Common myeloid progenitor, CD34-positive (primary cell): ENCODE measurements at regions not wholly inside any gene's neighbourhood (a gene's known extent, or its start where the extent isn't known, plus 50 kb on each side); places are given as distances from the start of the nearest gene placed in this dataset.

ENCODE experiments used
- CTCF ChIA-PET: fragments of 350-600 bp; sonication (Branson Sonifier 250); formaldehyde crosslinking; loops from one replicate; lab custom pipeline; 2021; ENCODE audit warnings: antibody characterized with exemption; lab: Charles Lee
- POLR2A ChIA-PET: fragments of 350-600 bp; sonication (Branson Sonifier 250); formaldehyde crosslinking; loops from one replicate; lab custom pipeline; 2021; ENCODE audit warnings: antibody characterized with exemption; lab: Charles Lee
- DNase-seq, 3 donors: peaks; one replicate each; pipeline versions ENCODE4 v3.0.0 to v3.0.0-alpha.2; 2013
- H3K27ac ChIP-seq, 2 experiments: 1 replicate in 1 of 2; 2 replicates in 1 of 2; pipeline ENCODE4 v1.7.0; 2013; ENCODE audit warnings: inconsistent platforms in 2 of 2, low read length in 2 of 2, mild to moderate bottlenecking in 2 of 2, low read depth in 1 of 2, moderate library complexity in 1 of 2; ENCODE audit not compliant: severe bottlenecking in 2 of 2, insufficient read depth in 1 of 2, poor library complexity in 1 of 2
- H3K27me3 ChIP-seq, 5 experiments: replicated peaks in 2 of 5; 1 replicate in 3 of 5; 2 replicates in 2 of 5; pipeline versions ENCODE4 v1.6.1 to v1.7.0; 2013; ENCODE audit warnings: low read length in 4 of 5, mild to moderate bottlenecking in 2 of 5, moderate library complexity in 2 of 5, inconsistent platforms in 1 of 5; ENCODE audit not compliant: insufficient read depth in 5 of 5, control insufficient read depth in 4 of 5
- H3K36me3 ChIP-seq, 4 experiments: 1 replicate in 2 of 4; 2 replicates in 2 of 4; pipeline versions ENCODE4 v1.6.1 to v1.7.0; 2013; ENCODE audit warnings: low read length in 3 of 4, control low read depth in 1 of 4, mild to moderate bottlenecking in 1 of 4; ENCODE audit not compliant: control insufficient read depth in 4 of 4, insufficient read depth in 4 of 4
- H3K4me1 ChIP-seq, 4 experiments: 1 replicate in 3 of 4; 2 replicates in 1 of 4; pipeline versions ENCODE4 v1.6.1 to v1.7.1; 2013; ENCODE audit warnings: low read length in 3 of 4, mild to moderate bottlenecking in 3 of 4, control low read depth in 1 of 4, inconsistent platforms in 1 of 4, moderate library complexity in 1 of 4; ENCODE audit not compliant: control insufficient read depth in 4 of 4, insufficient read depth in 4 of 4; ENCODE audit errors: control extremely low read depth in 1 of 4
- H3K4me3 ChIP-seq, 7 experiments: 1 replicate in 4 of 7; 2 replicates in 3 of 7; pipeline versions ENCODE4 v1.5.1 to v1.7.0; 2013; ENCODE audit warnings: mild to moderate bottlenecking in 7 of 7, low read length in 6 of 7, moderate library complexity in 6 of 7, inconsistent platforms in 2 of 7, low read depth in 2 of 7, control low read depth in 1 of 7; ENCODE audit not compliant: insufficient read depth in 4 of 7, control insufficient read depth in 1 of 7; ENCODE audit errors: extremely low read depth in 1 of 7
- H3K9me3 ChIP-seq, 5 experiments: 1 replicate in 4 of 5; 2 replicates in 1 of 5; pipeline versions ENCODE4 v1.6.1 to v1.7.1; 2013; ENCODE audit warnings: low read length in 4 of 5, mild to moderate bottlenecking in 2 of 5, inconsistent platforms in 1 of 5, low read depth in 1 of 5, moderate library complexity in 1 of 5; ENCODE audit not compliant: control insufficient read depth in 4 of 5, insufficient read depth in 2 of 5; ENCODE audit errors: control extremely low read depth in 1 of 5
- WGBS: methylation state at CpG from one replicate; pipeline ENCODE4 v1.1.5; 2013; ENCODE audit not compliant: insufficient coverage; 5-methylcytosine and 5-hydroxymethylcytosine counted together

- Histone ChIP-seq H3K9me3 (no peaks in the 10 kb centered on the region), H3K4me1 (no peaks in the 10 kb centered on the region), H3K4me3 (no peak overlapping the region), H3K36me3 (no peaks in the 10 kb centered on the region), H3K27ac (no peak overlapping the region), H3K27me3 (no peaks in the 10 kb centered on the region)
- no peak for DNase-seq
- no CpG with 5 or more reads among the region's 1 CpG for WGBS
- ChIA-PET POLR2A (no interaction called here), CTCF (no interaction called here)
Observed at GRCh38 chr9:7293091-7293490, 506.5 kb downstream of the DMAC1 start.

GRCh38 chr9:7289773-7290172 lies 509.8 kb downstream of the DMAC1 start:
- no peak for DNase-seq
- no peaks in the 10 kb centered on the region for H3K36me3 ChIP-seq
- ChIA-PET POLR2A (no interaction called here), CTCF (no interaction called here)
- H3K9me3 ChIP-seq = no peaks in the 10 kb centered on the region
- H3K4me3 ChIP-seq = no peak overlapping the region
- no peaks in the 10 kb centered on the region for H3K27me3 ChIP-seq
- WGBS = no CpG with 5 or more reads among the region's 1 CpG
- H3K4me1 ChIP-seq = no peaks in the 10 kb centered on the region
- no peak overlapping the region for H3K27ac ChIP-seq

DNA sequence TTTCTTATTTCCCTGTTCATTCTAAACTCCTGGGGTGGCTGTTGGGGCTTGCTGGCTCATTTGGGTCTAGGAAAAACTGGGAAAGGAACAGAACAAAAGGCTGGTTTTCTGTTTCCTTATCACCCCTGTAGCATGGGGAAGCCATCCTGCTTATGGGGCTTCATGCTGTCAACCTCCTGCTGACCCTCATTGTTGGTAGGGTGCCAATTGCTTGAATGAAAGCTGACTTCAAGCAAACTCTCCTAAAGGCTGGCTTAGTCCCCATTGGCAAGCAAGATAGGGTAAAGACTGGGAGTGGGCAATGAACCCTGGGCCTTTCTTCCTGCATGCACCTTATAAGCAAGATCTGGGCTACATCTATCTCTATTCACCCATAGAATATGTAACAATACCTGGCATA lies 511.6 kb downstream of the DMAC1 start:
- no peak overlapping the region for H3K4me3 ChIP-seq
- no peaks in the 10 kb centered on the region for H3K9me3 ChIP-seq
- no peaks in the 10 kb centered on the region for H3K27me3 ChIP-seq
- POLR2A ChIA-PET = no interaction called here
- H3K4me1 ChIP-seq = no peaks in the 10 kb centered on the region
- H3K27ac ChIP-seq = no peak overlapping the region
- H3K36me3 ChIP-seq = no peaks in the 10 kb centered on the region
- CTCF ChIA-PET = no interaction called here
- DNase-seq = no peak

DNA sequence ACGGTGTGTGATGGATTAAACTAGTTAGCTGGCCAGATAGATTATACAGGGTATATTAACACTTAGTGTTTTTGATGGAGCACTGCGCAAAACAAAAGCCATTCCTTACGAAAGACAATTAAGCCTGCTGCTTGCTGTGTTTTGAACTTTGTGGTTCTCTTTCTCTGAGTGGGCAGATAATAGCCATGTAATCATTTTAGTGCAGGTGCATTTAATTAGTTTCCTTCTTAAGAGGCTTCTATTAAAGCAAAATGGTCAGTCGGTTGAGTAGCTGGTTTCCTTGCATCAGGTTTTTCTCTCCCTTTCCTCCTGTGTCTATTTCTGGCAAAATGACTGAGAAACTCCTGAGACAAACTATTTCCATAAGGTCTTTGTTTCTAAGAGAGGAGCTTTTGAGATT lies 512.5 kb downstream of the DMAC1 start:
- Histone ChIP-seq H3K27me3 (no peaks in the 10 kb centered on the region), H3K4me1 (no peaks in the 10 kb centered on the region), H3K9me3 (no peaks in the 10 kb centered on the region), H3K27ac (no peak overlapping the region), H3K4me3 (no peak overlapping the region), H3K36me3 (no peaks in the 10 kb centered on the region)
- CTCF ChIA-PET = no interaction called here
- 93% methylated on average over 3 of the region's 4 CpGs for WGBS
- POLR2A ChIA-PET = no interaction called here
- no peak for DNase-seq

- Histone ChIP-seq H3K27me3 (no peaks in the 10 kb centered on the region), H3K9me3 (no peaks in the 10 kb centered on the region), H3K27ac (no peak overlapping the region), H3K4me1 (no peaks in the 10 kb centered on the region), H3K36me3 (no peaks in the 10 kb centered on the region), H3K4me3 (no peak overlapping the region)
- POLR2A ChIA-PET = no interaction called here
- WGBS = 80% methylated on average over 1 of the region's 2 CpGs
- no peak for DNase-seq
- CTCF ChIA-PET = no interaction called here
Observed at GRCh38 chr9:7286101-7286500, 513.5 kb downstream of the DMAC1 start.

DNA sequence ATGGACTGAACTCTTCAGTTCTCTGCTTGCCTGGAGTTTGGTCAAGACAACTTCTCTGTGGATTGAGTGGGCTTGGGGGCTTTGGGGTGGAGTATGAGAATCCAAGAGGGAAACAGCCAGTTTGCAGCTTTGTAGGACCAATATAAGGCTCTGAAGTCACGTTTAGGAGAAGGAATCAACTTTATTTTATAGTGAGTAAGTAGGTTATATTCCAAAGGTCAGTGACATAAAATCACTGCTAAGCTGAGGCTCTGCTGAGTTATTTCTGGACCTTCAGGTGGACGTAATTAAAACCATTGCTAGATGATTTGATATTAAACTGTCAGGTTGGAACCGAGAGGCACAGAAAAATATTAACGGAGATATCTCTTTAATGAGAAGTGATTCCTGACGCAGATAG lies 514.4 kb downstream of the DMAC1 start:
- Histone ChIP-seq H3K4me3 (no peak overlapping the region), H3K36me3 (no peaks in the 10 kb centered on the region), H3K9me3 (no peaks in the 10 kb centered on the region), H3K27ac (no peak overlapping the region), H3K27me3 (no peaks in the 10 kb centered on the region), H3K4me1 (no peaks in the 10 kb centered on the region)
- ChIA-PET POLR2A (no interaction called here), CTCF (interaction anchor here (2.1 kb wide), 1 partner anchor 11 kb away, joined by 5 read pairs; no protein-coding TSS in a partner anchor)
- no peak for DNase-seq
- WGBS = 92% methylated on average over 5 of the region's 5 CpGs

- DNase-seq = no peak
- ChIA-PET CTCF (interaction anchor here (2.1 kb wide), 1 partner anchor 10 kb away, joined by 5 read pairs; no protein-coding TSS in a partner anchor), POLR2A (no interaction called here)
- H3K9me3 ChIP-seq = no peaks in the 10 kb centered on the region
- no peaks in the 10 kb centered on the region for H3K27me3 ChIP-seq
- H3K4me3 ChIP-seq = no peak overlapping the region
- H3K27ac ChIP-seq = no peak overlapping the region
- WGBS = 63% methylated on average over 2 of the region's 2 CpGs
- no peaks in the 10 kb centered on the region for H3K36me3 ChIP-seq
- H3K4me1 ChIP-seq = no peaks in the 10 kb centered on the region
Observed at GRCh38 chr9:7284517-7284916, 515.1 kb downstream of the DMAC1 start.
